ENCODE measurements at regions not wholly inside any gene's neighbourhood (a gene's known extent, or its start where the extent isn't known, plus 50 kb on each side); places are given as distances from the start of the nearest gene placed in this dataset.

DNA sequence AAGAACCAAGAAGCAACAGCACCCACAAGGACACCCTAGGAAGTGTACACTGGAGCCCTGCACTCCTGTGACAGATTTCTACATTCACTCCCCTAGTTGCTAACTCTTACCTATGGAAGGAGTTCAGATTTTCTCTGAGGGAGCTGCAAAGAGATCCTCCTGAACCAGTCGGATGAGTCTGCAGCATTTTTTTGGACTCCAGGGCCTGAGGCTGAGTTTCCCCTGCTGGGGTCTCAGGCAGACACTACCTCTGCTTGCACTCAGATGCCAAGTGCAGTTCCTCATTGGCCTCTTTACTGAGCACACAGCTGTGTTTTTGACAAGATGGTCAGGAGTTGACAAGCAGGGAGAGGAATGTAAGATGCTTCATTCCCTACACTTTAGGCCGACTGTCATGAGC lies 153.2 kb upstream of the RBM19 start:
- Histone ChIP-seq H3K9me3 (peaks cover 0 to 9% of the 10 kb centered on the region in 2 donors), H3K36me3 (no peaks in the 10 kb centered on the region), H3K27me3 (no peaks in the 10 kb centered on the region), H3K27ac (no peak overlapping the region), H3K4me3 (no peak overlapping the region), H3K4me1 (no peaks in the 10 kb centered on the region)
- no peak for ATAC-seq
- TF ChIP-seq, protein P1, sequence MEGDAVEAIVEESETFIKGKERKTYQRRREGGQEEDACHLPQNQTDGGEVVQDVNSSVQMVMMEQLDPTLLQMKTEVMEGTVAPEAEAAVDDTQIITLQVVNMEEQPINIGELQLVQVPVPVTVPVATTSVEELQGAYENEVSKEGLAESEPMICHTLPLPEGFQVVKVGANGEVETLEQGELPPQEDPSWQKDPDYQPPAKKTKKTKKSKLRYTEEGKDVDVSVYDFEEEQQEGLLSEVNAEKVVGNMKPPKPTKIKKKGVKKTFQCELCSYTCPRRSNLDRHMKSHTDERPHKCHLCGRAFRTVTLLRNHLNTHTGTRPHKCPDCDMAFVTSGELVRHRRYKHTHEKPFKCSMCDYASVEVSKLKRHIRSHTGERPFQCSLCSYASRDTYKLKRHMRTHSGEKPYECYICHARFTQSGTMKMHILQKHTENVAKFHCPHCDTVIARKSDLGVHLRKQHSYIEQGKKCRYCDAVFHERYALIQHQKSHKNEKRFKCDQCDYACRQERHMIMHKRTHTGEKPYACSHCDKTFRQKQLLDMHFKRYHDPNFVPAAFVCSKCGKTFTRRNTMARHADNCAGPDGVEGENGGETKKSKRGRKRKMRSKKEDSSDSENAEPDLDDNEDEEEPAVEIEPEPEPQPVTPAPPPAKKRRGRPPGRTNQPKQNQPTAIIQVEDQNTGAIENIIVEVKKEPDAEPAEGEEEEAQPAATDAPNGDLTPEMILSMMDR (IDR thresholded peaks at IDR 0.05), result no peak
- intact Hi-C loops (cut with DNase I), result no loop called here
- DNase-seq, result no peak

DNA sequence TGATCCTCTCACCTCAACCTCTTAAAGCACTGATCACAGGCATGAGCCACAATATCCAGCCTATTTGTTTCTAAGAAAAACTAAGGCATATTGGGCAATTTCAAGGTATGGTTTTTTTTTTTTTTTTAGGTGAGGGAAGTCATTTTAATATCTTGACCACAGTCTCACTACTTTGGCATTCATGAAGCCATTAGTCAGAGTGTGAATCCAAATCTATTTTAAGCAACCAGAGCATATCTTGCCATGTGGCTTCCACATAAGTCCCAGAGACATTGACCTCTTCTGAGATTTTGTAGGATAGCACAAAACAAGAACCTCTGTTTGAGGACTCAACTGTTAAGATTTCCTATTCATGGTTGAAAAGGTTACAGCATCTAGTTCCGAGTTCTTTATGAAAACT lies 130.3 kb upstream of the RBM19 start:
- intact Hi-C loops (cut with DNase I), result no loop called here
- H3K27ac ChIP-seq, result no peak overlapping the region
- no peaks in the 10 kb centered on the region for H3K4me1 ChIP-seq
- no peaks in the 10 kb centered on the region for H3K36me3 ChIP-seq
- TF ChIP-seq, protein P1 (IDR thresholded peaks at IDR 0.05), result no peak
- H3K4me3 ChIP-seq, result no peak overlapping the region
- DNase-seq (no peak), ATAC-seq (no peak)
- H3K9me3 ChIP-seq, result peaks cover 0 to 4% of the 10 kb centered on the region in 2 donors
- no peaks in the 10 kb centered on the region for H3K27me3 ChIP-seq

DNA sequence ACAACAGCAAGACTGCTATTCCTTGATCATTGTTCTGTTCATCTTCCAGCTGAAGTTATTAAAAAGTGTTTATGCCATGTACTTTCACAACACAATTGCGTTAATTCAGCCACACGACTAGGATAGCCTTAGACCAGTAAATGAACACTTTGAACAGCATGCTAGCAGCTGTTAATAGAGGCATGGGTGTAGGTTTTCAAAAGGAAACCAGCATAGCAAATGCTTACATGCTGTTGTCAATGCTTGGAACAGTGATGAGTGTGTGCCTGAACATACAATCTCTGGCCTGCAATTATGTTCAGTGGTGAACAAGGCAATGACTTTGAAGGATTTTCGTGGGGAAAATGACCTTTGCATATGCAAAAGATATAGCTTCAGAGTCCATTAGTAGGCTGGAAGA lies 127.4 kb upstream of the RBM19 start:
- H3K4me3 ChIP-seq, result no peak overlapping the region
- H3K27me3 ChIP-seq, result no peaks in the 10 kb centered on the region
- H3K27ac ChIP-seq, result no peak overlapping the region
- intact Hi-C loops (cut with DNase I), result no loop called here
- H3K9me3 ChIP-seq, result peaks cover 0 to 4% of the 10 kb centered on the region in 2 donors
- H3K4me1 ChIP-seq, result no peaks in the 10 kb centered on the region
- ATAC-seq, result no peak
- no peaks in the 10 kb centered on the region for H3K36me3 ChIP-seq
- TF ChIP-seq, protein P1 (IDR thresholded peaks at IDR 0.05), result no peak
- no peak for DNase-seq

DNA sequence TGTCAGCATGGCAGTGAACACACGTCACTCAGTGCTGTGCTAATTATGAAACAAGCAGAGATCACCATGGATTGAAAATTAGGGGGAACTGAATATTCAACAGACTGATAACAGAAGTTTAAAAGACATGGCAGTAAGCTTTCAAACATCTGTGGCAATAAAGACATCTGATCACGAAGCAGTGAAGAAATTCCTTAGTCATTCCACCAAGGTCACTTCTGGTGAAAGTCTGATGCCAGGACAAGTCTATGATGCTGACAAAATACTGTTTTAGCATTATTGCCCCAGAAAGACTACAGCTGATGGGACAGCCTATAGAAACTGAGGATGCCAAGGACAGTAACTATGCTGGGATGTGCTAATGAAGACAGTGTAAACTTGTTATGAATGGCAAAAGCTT lies 126.9 kb upstream of the RBM19 start:
- intact Hi-C loops (cut with DNase I), result no loop called here
- H3K27ac ChIP-seq, result no peak overlapping the region
- no peaks in the 10 kb centered on the region for H3K36me3 ChIP-seq
- H3K4me1 ChIP-seq, result no peaks in the 10 kb centered on the region
- ATAC-seq, result no peak
- no peak overlapping the region for H3K4me3 ChIP-seq
- DNase-seq, result no peak
- no peaks in the 10 kb centered on the region for H3K27me3 ChIP-seq
- TF ChIP-seq, protein P1 (IDR thresholded peaks at IDR 0.05), result no peak
- peaks cover 0 to 4% of the 10 kb centered on the region in 2 donors for H3K9me3 ChIP-seq

DNA sequence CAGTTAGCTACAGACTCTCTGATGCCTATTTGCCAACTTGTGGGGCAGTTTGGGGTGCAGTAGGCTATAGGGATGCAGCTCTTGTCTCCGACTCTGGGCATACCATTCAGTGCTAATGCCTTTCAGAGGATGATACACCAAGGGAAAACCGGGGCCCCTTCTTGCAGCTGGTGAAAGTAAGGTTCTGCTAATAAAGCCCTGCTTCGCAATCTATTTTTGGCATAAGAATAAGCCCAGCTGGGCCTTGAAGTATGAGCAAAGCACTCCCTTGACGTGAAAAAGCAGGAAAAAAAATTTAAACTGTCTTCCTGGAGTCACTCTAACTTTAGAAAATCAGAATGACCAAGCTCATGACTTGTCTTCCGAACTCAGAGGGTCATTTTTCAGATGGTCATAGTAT lies 124.1 kb upstream of the RBM19 start:
- H3K27ac ChIP-seq, result no peak overlapping the region
- H3K27me3 ChIP-seq, result no peaks in the 10 kb centered on the region
- TF ChIP-seq, protein P1 (IDR thresholded peaks at IDR 0.05), result no peak
- H3K9me3 ChIP-seq, result peaks cover 0 to 4% of the 10 kb centered on the region in 2 donors
- ATAC-seq (no peak), DNase-seq (peak in 2 of 4 donors; percentile 8 to 42)
- no peaks in the 10 kb centered on the region for H3K36me3 ChIP-seq
- no peak overlapping the region for H3K4me3 ChIP-seq
- intact Hi-C loops (cut with DNase I), result no loop called here
- no peaks in the 10 kb centered on the region for H3K4me1 ChIP-seq

Data from left lung (tissue), 4 donors.